IMR-90 (cell line): ENCODE measurements at regions not wholly inside any gene's neighbourhood (a gene's known extent, or its start where the extent isn't known, plus 50 kb on each side); places are given as distances from the start of the nearest gene placed in this dataset.

ENCODE experiments used
- ATAC-seq: fragments of 200-7000 bp; cut with Tn5 transposase; 2 replicates; pipeline ENCODE4 v1.9.1; 2020; ENCODE audit warnings: low read depth, mild to moderate bottlenecking, moderate library complexity
- BruUV-seq: library from RNA; stranded (reverse); fragments of 400-500 nt; replicated peaks from 2 replicates; lab custom pipeline; 2021; lab: Mats Ljungman, UMichigan
- CTCF ChIA-PET: fragments of 300-600 bp; formaldehyde crosslinking; extraction: SDS; loops from one replicate; lab custom pipeline; 2021; ENCODE audit warnings: antibody characterized with exemption; lab: Yijun Ruan, JAX
- POLR2A ChIA-PET: fragments of 300-600 bp; sonication (Branson Sonifier 250); formaldehyde crosslinking; loops from one replicate; lab custom pipeline; 2022; ENCODE audit warnings: antibody characterized with exemption; ENCODE audit not compliant: unreplicated experiment; lab: Charles Lee
- DNase-seq: peaks from one replicate; pipeline ENCODE4 v3.0.0; 2013
- H2AFZ ChIP-seq: replicated peaks from 2 replicates; pipeline ENCODE3; 2013; ENCODE audit warnings: low read length, mild to moderate bottlenecking; ENCODE audit not compliant: poor library complexity
- H2AK5ac ChIP-seq: 2 replicates; pipeline ENCODE4 v1.6.1; 2013; ENCODE audit warnings: low read depth, low read length, inconsistent platforms
- H2AK9ac ChIP-seq: replicated peaks from 2 replicates; pipeline ENCODE3; 2013; ENCODE audit warnings: mild to moderate bottlenecking, low read depth, low read length, moderate library complexity; ENCODE audit not compliant: poor library complexity
- H2BK120ac ChIP-seq: 2 replicates; pipeline ENCODE4 v1.6.1; 2013; ENCODE audit warnings: low read depth, low read length, inconsistent platforms
- H2BK15ac ChIP-seq: 3 replicates; pipeline ENCODE4 v1.6.1; 2013; ENCODE audit warnings: low read depth, low read length, inconsistent platforms
- H2BK20ac ChIP-seq: 2 replicates; pipeline ENCODE4 v1.6.1; 2013; ENCODE audit warnings: low read depth, mild to moderate bottlenecking, inconsistent platforms, low read length, moderate library complexity
- H2BK5ac ChIP-seq: 2 replicates; pipeline ENCODE4 v1.6.1; 2013; ENCODE audit warnings: mild to moderate bottlenecking, low read depth, low read length, inconsistent platforms; ENCODE audit not compliant: poor library complexity, severe bottlenecking
- H3K14ac ChIP-seq: replicated peaks from 2 replicates; pipeline ENCODE4 v1.6.1; 2013; ENCODE audit warnings: low read depth, low read length, inconsistent platforms
- H3K18ac ChIP-seq: 2 replicates; pipeline ENCODE4 v1.6.1; 2013; ENCODE audit warnings: low read depth, low read length, control low read depth
- H3K23ac ChIP-seq: 2 replicates; pipeline ENCODE4 v1.6.1; 2013; ENCODE audit warnings: low read depth, low read length, inconsistent platforms
- H3K27ac ChIP-seq: 2 replicates; pipeline ENCODE4 v1.5.1; 2013; ENCODE audit warnings: mild to moderate bottlenecking, control low read depth, low read length; ENCODE audit not compliant: insufficient read depth
- H3K27me3 ChIP-seq: 2 replicates; pipeline ENCODE4 v1.6.1; 2013; ENCODE audit warnings: low read length; ENCODE audit not compliant: control insufficient read depth, insufficient read depth
- H3K36me3 ChIP-seq: 2 replicates; pipeline ENCODE4 v1.6.1; 2013; ENCODE audit warnings: low read length, mixed read lengths; ENCODE audit not compliant: control insufficient read depth, insufficient read depth
- H3K4ac ChIP-seq: 2 replicates; pipeline ENCODE4 v1.6.1; 2013; ENCODE audit warnings: low read depth, low read length, inconsistent platforms
- H3K4me1 ChIP-seq: 2 replicates; pipeline ENCODE4 v1.6.1; 2013; ENCODE audit warnings: low read length, mixed read lengths; ENCODE audit not compliant: control insufficient read depth, insufficient read depth
- H3K4me2 ChIP-seq: 2 replicates; pipeline ENCODE4 v1.6.1; 2013; ENCODE audit warnings: low read depth, mild to moderate bottlenecking, control low read depth, low read length, moderate library complexity
- H3K4me3 ChIP-seq: 2 replicates; pipeline ENCODE4 v1.5.1; 2013; ENCODE audit warnings: low read depth, mild to moderate bottlenecking, control low read depth, low read length, moderate library complexity; ENCODE audit not compliant: insufficient read depth
- H3K56ac ChIP-seq: 2 replicates; pipeline ENCODE4 v1.6.1; 2013; ENCODE audit warnings: low read length, inconsistent platforms; ENCODE audit not compliant: insufficient read depth; ENCODE audit errors: extremely low read depth
- H3K79me1 ChIP-seq, 2 experiments: 2 replicates each; pipeline ENCODE4 v1.6.1; 2013; ENCODE audit warnings: low read length in 2 of 2, inconsistent platforms in 1 of 2, low read depth in 1 of 2
- H3K9ac ChIP-seq: 2 replicates; pipeline ENCODE4 v1.6.1; 2013; ENCODE audit warnings: low read depth, low read length, control low read depth
- H3K9me1 ChIP-seq: 2 replicates; pipeline ENCODE4 v1.6.1; 2013; ENCODE audit warnings: low read length, inconsistent platforms; ENCODE audit not compliant: insufficient read depth
- H3K9me3 ChIP-seq: 2 replicates; pipeline ENCODE4 v1.6.1; 2013; ENCODE audit warnings: low read length; ENCODE audit not compliant: control insufficient read depth, insufficient read depth
- H4K20me1 ChIP-seq: 2 replicates; pipeline ENCODE4 v1.6.1; 2013; ENCODE audit warnings: low read length, inconsistent platforms; ENCODE audit not compliant: insufficient read depth
- H4K5ac ChIP-seq: 2 replicates; pipeline ENCODE4 v1.6.1; 2013; ENCODE audit warnings: mild to moderate bottlenecking, low read depth, low read length, control low read depth
- H4K8ac ChIP-seq, 2 experiments: 2 replicates each; pipeline ENCODE4 v1.6.1; 2013; ENCODE audit warnings: low read depth in 2 of 2, low read length in 2 of 2, control low read depth in 1 of 2, inconsistent platforms in 1 of 2
- H4K91ac ChIP-seq: 2 replicates; pipeline ENCODE4 v1.6.1; 2013; ENCODE audit warnings: low read depth, low read length, inconsistent platforms; ENCODE audit not compliant: insufficient read depth
- BHLHE40 ChIP-seq: fragments of 150-350 bp; IDR thresholded peaks from 2 replicates; pipeline ENCODE4 v1.6.1; 2016; ENCODE audit warnings: mild to moderate bottlenecking, low read depth, low read length
- CHD1 ChIP-seq: IDR thresholded peaks from 2 replicates; pipeline ENCODE4 v1.6.1; 2012; ENCODE audit warnings: low read depth, low read length, improper control_type of control experiment
- CTCF ChIP-seq: conservative IDR thresholded peaks from 2 replicates; pipeline ENCODE4 v1.5.1; 2012; ENCODE audit warnings: mild to moderate bottlenecking, low read depth, low read length, improper control_type of control experiment
- ELK1 ChIP-seq: fragments of 150-350 bp; IDR thresholded peaks from 2 replicates; pipeline ENCODE4 v1.6.1; 2016; ENCODE audit warnings: low read depth, mild to moderate bottlenecking, low read length, moderate library complexity, borderline replicate concordance
- FOS ChIP-seq: fragments of 150-350 bp; IDR thresholded peaks from 2 replicates; pipeline ENCODE4 v1.6.1; 2016; ENCODE audit warnings: low read depth, low read length
- MAFK ChIP-seq: IDR thresholded peaks from 2 replicates; pipeline ENCODE4 v1.6.1; 2012; ENCODE audit warnings: low read depth, low read length, improper control_type of control experiment
- MAZ ChIP-seq: IDR thresholded peaks from 2 replicates; pipeline ENCODE4 v1.6.1; 2012; ENCODE audit warnings: low read depth, mild to moderate bottlenecking, low read length, improper control_type of control experiment, moderate library complexity, borderline replicate concordance
- NFE2L2 ChIP-seq: fragments of 150-350 bp; IDR thresholded peaks from 2 replicates; pipeline ENCODE4 v1.6.1; 2016; ENCODE audit warnings: low read depth, mild to moderate bottlenecking, low read length
- RAD21 ChIP-seq: IDR thresholded peaks from 2 replicates; pipeline ENCODE4 v1.6.1; 2012; ENCODE audit warnings: low read length, improper control_type of control experiment
- RCOR1 ChIP-seq: IDR thresholded peaks from 2 replicates; pipeline ENCODE4 v1.6.1; 2012; ENCODE audit warnings: mild to moderate bottlenecking, low read length, improper control_type of control experiment; ENCODE audit not compliant: insufficient replicate concordance
- RFX5 ChIP-seq: IDR thresholded peaks from 2 replicates; pipeline ENCODE4 v1.8.0; 2012; ENCODE audit warnings: low read depth, mild to moderate bottlenecking, low read length, moderate library complexity
- SMC3 ChIP-seq: fragments of 150-350 bp; IDR thresholded peaks from 2 replicates; pipeline ENCODE4 v1.6.1; 2016; ENCODE audit warnings: low read depth, mild to moderate bottlenecking, antibody characterized with exemption, low read length, moderate library complexity
- WGBS, 2 experiments: methylation state at CpG; one replicate each; pipeline versions ENCODE4 v1.1.5 to v1.1.7; 2013; ENCODE audit warnings: missing lambda C conversion rate in 2 of 2; ENCODE audit not compliant: insufficient read length in 1 of 2; ENCODE audit errors: extremely low coverage in 2 of 2; 5-methylcytosine and 5-hydroxymethylcytosine counted together
- dilution Hi-C: fragments of 300-500 bp; cut with HindIII; formaldehyde crosslinking; loops from one replicate; pipeline ENCODE4 v1.14.3; 2018; ENCODE audit warnings: low sequenced_read_pairs; ENCODE audit not compliant: unreplicated experiment
- in situ Hi-C: fragments of 300-500 bp; cut with MboI; formaldehyde crosslinking; loops from 3 replicates; pipeline ENCODE4 v1.14.3; 2019; ENCODE audit warnings: low sequenced_read_pairs, inconsistent platforms, mixed read lengths
- intact Hi-C: fragments of 100-400 bp; cut with micrococcal nuclease; formaldehyde crosslinking; loops from 2 replicates; pipeline ENCODE4 v1.10.0; 2022

DNA sequence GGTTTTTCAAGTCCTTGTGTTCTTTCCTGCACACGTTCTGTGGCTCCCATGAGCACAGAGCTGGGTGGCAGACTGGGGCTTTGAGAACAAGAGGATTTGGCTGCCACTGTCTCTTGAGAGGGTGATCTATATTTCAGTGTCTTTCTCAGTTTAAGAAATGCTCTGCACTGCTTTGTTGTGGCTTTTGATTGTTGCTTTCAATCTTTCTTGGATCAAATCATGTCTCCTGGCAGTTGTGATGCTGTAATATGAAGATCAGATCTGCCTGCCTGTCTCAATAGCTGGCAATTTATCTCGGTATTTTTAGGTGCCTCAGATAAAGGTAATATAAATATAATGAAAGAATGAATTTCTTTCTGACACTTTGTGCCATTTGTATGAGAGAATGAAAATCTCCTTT lies 273.3 kb upstream of the LCORL start:
- H2BK15ac ChIP-seq: no peak overlapping the region
- no peak overlapping the region for H3K4ac ChIP-seq
- no peak overlapping the region for H2BK5ac ChIP-seq
- no peak overlapping the region for H2BK120ac ChIP-seq
- intact Hi-C loops (no loop called here), dilution Hi-C loops (no loop called here), in situ Hi-C loops (no loop called here)
- no peak overlapping the region for H4K8ac ChIP-seq
- no peak overlapping the region for H2AK5ac ChIP-seq
- H2AK9ac ChIP-seq: no peak overlapping the region
- H4K20me1 ChIP-seq: no peaks in the 10 kb centered on the region
- no peak overlapping the region for H3K23ac ChIP-seq
- no peaks in the 10 kb centered on the region for H3K36me3 ChIP-seq
- no peak overlapping the region for H2AFZ ChIP-seq
- ChIA-PET POLR2A (no interaction called here), CTCF (no interaction called here)
- no peak overlapping the region for H4K5ac ChIP-seq
- DNase-seq (no peak), ATAC-seq (no peak)
- 0% methylated on average over 1 of the region's 2 CpGs; no CpG with 5 or more reads in 1 of the 2 experiments for WGBS, 2 experiments
- no peak overlapping the region for H3K27ac ChIP-seq
- no peak overlapping the region for H3K18ac ChIP-seq
- H3K4me3 ChIP-seq: no peak overlapping the region
- H3K9me3 ChIP-seq: peaks cover 5% of the 10 kb centered on the region
- no peak overlapping the region for H3K14ac ChIP-seq
- no peaks in the 10 kb centered on the region for H3K9me1 ChIP-seq
- no peak overlapping the region for H2BK20ac ChIP-seq
- no TSS peak for BruUV-seq
- no peaks in the 10 kb centered on the region for H3K79me1 ChIP-seq
- no peak overlapping the region for H3K4me2 ChIP-seq
- no peaks in the 10 kb centered on the region for H3K27me3 ChIP-seq
- no peaks in the 10 kb centered on the region for H3K4me1 ChIP-seq
- no peak overlapping the region for H3K56ac ChIP-seq
- H3K9ac ChIP-seq: no peak overlapping the region
- TF ChIP-seq RFX5 (no peak), ELK1 (no peak), CTCF (no peak), MAFK (no peak), RAD21 (no peak), MAZ (no peak), CHD1 (no peak), BHLHE40 (no peak), SMC3 (no peak), NFE2L2 (no peak), FOS (no peak), RCOR1 (no peak)
- H4K91ac ChIP-seq: no peak overlapping the region
